Smooth muscle cell (in vitro differentiated cells): ENCODE measurements at regions not wholly inside any gene's neighbourhood (a gene's known extent, or its start where the extent isn't known, plus 50 kb on each side); places are given as distances from the start of the nearest gene placed in this dataset.

Experiments
- DNase-seq: peaks from one replicate; lab custom pipeline; 2025; ENCODE audit not compliant: unreplicated experiment; lab: John Stamatoyannopoulos, UW
- H2AFZ ChIP-seq: fragments of 200-600 bp; sonication (generic); 2 replicates; pipeline ENCODE4 v1.6.0; 2016; ENCODE audit warnings: antibody characterized with exemption, low read depth, mild to moderate bottlenecking
- H3F3A ChIP-seq: fragments of 200-600 bp; sonication (generic); 2 replicates; pipeline ENCODE4 v1.6.0; 2017; ENCODE audit warnings: antibody characterized with exemption, low read depth
- H3K27ac ChIP-seq: fragments of 200-600 bp; sonication (generic); 2 replicates; pipeline ENCODE4 v1.5.1; 2016; ENCODE audit warnings: low read depth, mild to moderate bottlenecking
- H3K27me3 ChIP-seq: fragments of 200-600 bp; sonication (generic); 2 replicates; pipeline ENCODE4 v1.6.1; 2016; ENCODE audit warnings: low read depth, mild to moderate bottlenecking
- H3K36me3 ChIP-seq: fragments of 200-600 bp; sonication (generic); 2 replicates; pipeline ENCODE4 v1.5.1; 2016; ENCODE audit warnings: low read depth
- H3K4me1 ChIP-seq: fragments of 200-600 bp; sonication (generic); 2 replicates; pipeline ENCODE4 v1.5.1; 2016; ENCODE audit warnings: low read depth
- H3K4me2 ChIP-seq: fragments of 200-600 bp; sonication (generic); 2 replicates; pipeline ENCODE4 v1.6.0; 2016; ENCODE audit warnings: mild to moderate bottlenecking
- H3K4me3 ChIP-seq: fragments of 200-600 bp; sonication (generic); 2 replicates; pipeline ENCODE4 v1.5.1; 2016; ENCODE audit warnings: mild to moderate bottlenecking
- H3K79me2 ChIP-seq: fragments of 200-600 bp; sonication (generic); 2 replicates; pipeline ENCODE4 v1.6.0; 2016; ENCODE audit warnings: low read depth, mild to moderate bottlenecking
- H3K9ac ChIP-seq: fragments of 200-600 bp; sonication (generic); 2 replicates; pipeline ENCODE4 v1.6.0; 2016; ENCODE audit warnings: low read depth
- H3K9me3 ChIP-seq: fragments of 200-600 bp; sonication (generic); replicated peaks from 2 replicates; pipeline ENCODE4 v1.5.1; 2016; ENCODE audit warnings: low read depth
- H4K20me1 ChIP-seq: fragments of 200-600 bp; sonication (generic); 2 replicates; pipeline ENCODE4 v1.6.0; 2016; ENCODE audit warnings: low read depth
- CTCF ChIP-seq: fragments of 200-600 bp; sonication (generic); IDR thresholded peaks from 2 replicates; pipeline ENCODE4 v1.5.1; 2017; ENCODE audit warnings: borderline replicate concordance, mild to moderate bottlenecking, antibody characterized with exemption; ENCODE audit not compliant: insufficient read depth, poor library complexity, severe bottlenecking
- WGBS: methylation state at CpG from one replicate; pipeline ENCODE4 v1.1.7; 2016; ENCODE audit warnings: low lambda C conversion rate; 5-methylcytosine and 5-hydroxymethylcytosine counted together

- H3K4me3 ChIP-seq: no peak overlapping the region
- H4K20me1 ChIP-seq: no peaks in the 10 kb centered on the region
- no peaks in the 10 kb centered on the region for H3K36me3 ChIP-seq
- TF ChIP-seq CTCF: no peak
- WGBS: 60% methylated on average over 4 of the region's 4 CpGs
- H2AFZ ChIP-seq: no peak overlapping the region
- no peak for DNase-seq
- no peaks in the 10 kb centered on the region for H3K27me3 ChIP-seq
- H3K79me2 ChIP-seq: no peaks in the 10 kb centered on the region
- no peaks in the 10 kb centered on the region for H3K9me3 ChIP-seq
- H3K4me2 ChIP-seq: no peak overlapping the region
- no peak overlapping the region for H3K27ac ChIP-seq
- H3K4me1 ChIP-seq: no peaks in the 10 kb centered on the region
- H3K9ac ChIP-seq: no peak overlapping the region
- H3F3A ChIP-seq: no peaks in the 10 kb centered on the region
Observed at GRCh38 chrX:110444996-110445395, 86.3 kb downstream of the RTL9 start.

GRCh38 chrX:110448459-110448858 is 89.8 kb downstream of the RTL9 start:
- no peak overlapping the region for H2AFZ ChIP-seq
- H3K4me2 ChIP-seq: no peak overlapping the region
- H3K4me1 ChIP-seq: no peaks in the 10 kb centered on the region
- no peak overlapping the region for H3K27ac ChIP-seq
- H3K36me3 ChIP-seq: no peaks in the 10 kb centered on the region
- no peak for DNase-seq
- 80% methylated on average over 10 of the region's 10 CpGs for WGBS
- no peak overlapping the region for H3K9ac ChIP-seq
- no peaks in the 10 kb centered on the region for H3F3A ChIP-seq
- no peaks in the 10 kb centered on the region for H3K79me2 ChIP-seq
- no peak overlapping the region for H3K4me3 ChIP-seq
- no peaks in the 10 kb centered on the region for H3K27me3 ChIP-seq
- no peak for TF ChIP-seq CTCF
- H4K20me1 ChIP-seq: no peaks in the 10 kb centered on the region
- H3K9me3 ChIP-seq: no peaks in the 10 kb centered on the region

- Histone ChIP-seq H3K27me3 (no peaks in the 10 kb centered on the region), H3K4me3 (no peak overlapping the region), H3K4me2 (no peak overlapping the region), H3F3A (no peaks in the 10 kb centered on the region), H3K9ac (no peak overlapping the region), H4K20me1 (no peaks in the 10 kb centered on the region), H3K9me3 (no peaks in the 10 kb centered on the region), H3K27ac (no peak overlapping the region), H3K79me2 (no peaks in the 10 kb centered on the region), H3K36me3 (no peaks in the 10 kb centered on the region), H3K4me1 (no peaks in the 10 kb centered on the region), H2AFZ (no peak overlapping the region)
- TF ChIP-seq CTCF: no peak
- 72% methylated on average over 2 of the region's 2 CpGs for WGBS
- DNase-seq: no peak
Observed at GRCh38 chrX:110449312-110449711, 90.7 kb downstream of the RTL9 start.

- 8% methylated on average over 4 of the region's 4 CpGs for WGBS
- peak; percentile 36 for DNase-seq
Observed at GRCh38 chrX:110450050-110450449, 91.4 kb downstream of the RTL9 start.

More at GRCh38 chrX:110450050-110450449, 91.4 kb downstream of the RTL9 start:
- Histone ChIP-seq H3K27me3 (no peaks in the 10 kb centered on the region), H3K4me2 (no peak overlapping the region), H3K79me2 (no peaks in the 10 kb centered on the region), H3K27ac (no peak overlapping the region), H3K4me3 (no peak overlapping the region), H3K36me3 (no peaks in the 10 kb centered on the region), H3K9ac (no peak overlapping the region), H3K4me1 (no peaks in the 10 kb centered on the region), H3F3A (no peaks in the 10 kb centered on the region), H3K9me3 (no peaks in the 10 kb centered on the region), H4K20me1 (no peaks in the 10 kb centered on the region), H2AFZ (no peak overlapping the region)
- peak; percentile 62 for TF ChIP-seq CTCF
